GM06990 (cell line): ENCODE measurements at regions not wholly inside any gene's neighbourhood (a gene's known extent, or its start where the extent isn't known, plus 50 kb on each side); places are given as distances from the start of the nearest gene placed in this dataset.

ENCODE experiments used
- DNase-seq: peaks from one replicate; pipeline ENCODE4 v3.0.0-alpha.2; 2011; ENCODE audit not compliant: insufficient read length; ENCODE audit errors: extremely low read depth
- H3K27me3 ChIP-seq: replicated peaks from 2 replicates; pipeline ENCODE4 v1.6.0; 2011; ENCODE audit warnings: low read length; ENCODE audit not compliant: control insufficient read depth, insufficient read depth
- H3K36me3 ChIP-seq: 2 replicates; pipeline ENCODE4 v1.5.1; 2011; ENCODE audit warnings: low read length; ENCODE audit not compliant: control insufficient read depth, insufficient read depth
- H3K4me3 ChIP-seq: replicated peaks from 2 replicates; pipeline ENCODE4 v1.5.1; 2011; ENCODE audit warnings: low read depth, mild to moderate bottlenecking, control low read depth, low read length
- CTCF ChIP-seq: IDR thresholded peaks from 2 replicates; pipeline ENCODE4 v1.5.1; 2011; ENCODE audit warnings: low read length, control low read depth, mild to moderate bottlenecking, inconsistent platforms; ENCODE audit not compliant: insufficient read depth, poor library complexity, severe bottlenecking

DNA sequence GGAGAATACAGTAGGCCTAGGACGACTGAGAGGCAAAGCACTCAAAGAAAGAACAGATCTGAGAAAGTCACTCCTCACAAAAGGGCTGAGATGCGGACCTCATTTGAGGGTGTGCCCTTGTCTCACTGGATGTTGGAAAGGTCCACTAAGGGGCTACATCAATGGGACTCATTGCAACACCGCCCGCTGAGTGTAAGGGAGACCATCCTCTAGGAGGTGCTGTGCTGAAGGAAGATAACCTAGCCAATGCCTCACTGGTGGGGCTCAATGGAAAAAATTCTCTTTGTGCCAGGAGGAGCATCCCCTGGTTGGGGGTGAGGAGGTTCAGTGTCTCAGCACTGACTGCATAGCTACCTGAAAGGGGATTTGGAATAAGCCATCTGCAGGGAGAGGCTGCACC, 758.7 kb upstream of the CELF2 start:
- no peak for DNase-seq
- Histone ChIP-seq H3K36me3 (no peaks in the 10 kb centered on the region), H3K27me3 (no peaks in the 10 kb centered on the region), H3K4me3 (no peak overlapping the region)
- peak; percentile 12 for TF ChIP-seq CTCF

DNA sequence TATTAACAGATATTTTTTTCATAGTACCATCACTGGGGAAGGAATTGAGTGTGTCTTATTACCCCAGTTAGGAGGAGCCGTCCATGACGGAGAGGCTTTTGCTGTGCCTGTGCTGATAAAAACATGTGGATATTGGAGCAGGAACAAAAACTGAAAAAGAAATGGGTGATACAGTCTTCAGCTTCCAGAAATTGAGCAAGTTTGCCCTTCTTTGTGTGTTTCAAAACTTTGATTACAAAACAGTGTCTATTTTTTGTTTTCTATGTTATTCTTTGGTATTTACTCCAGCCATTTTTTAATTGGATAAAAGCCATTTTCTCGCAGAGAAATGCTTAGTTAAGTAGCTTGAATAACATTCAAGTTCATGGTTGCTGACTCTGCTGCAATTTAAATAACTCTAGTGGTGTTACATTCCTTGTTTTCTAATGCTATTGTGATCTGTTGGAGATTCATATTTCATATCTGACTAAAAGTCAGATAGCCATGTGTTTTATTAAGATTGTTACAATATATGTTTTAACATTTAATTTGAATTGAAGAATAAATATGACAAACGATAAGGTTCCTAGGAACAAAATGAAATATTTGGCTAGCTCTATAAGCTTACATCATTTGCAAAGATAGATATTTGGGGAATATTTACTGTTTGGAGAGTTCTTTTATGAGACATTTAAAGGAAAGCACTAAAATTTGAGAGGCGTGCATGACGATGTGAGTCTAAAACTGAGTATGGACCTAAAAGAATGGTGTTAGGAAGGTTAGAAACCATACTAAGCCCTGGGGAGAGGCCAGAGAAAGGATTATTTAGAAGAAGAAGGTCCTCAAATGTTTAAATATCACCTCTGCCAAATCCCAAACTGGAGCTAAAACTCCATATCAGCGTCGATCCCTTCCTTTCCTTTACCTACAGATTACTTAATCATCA, 747.3 kb upstream of the CELF2 start:
- Histone ChIP-seq H3K27me3 (no peaks in the 10 kb centered on the region), H3K4me3 (no peak overlapping the region), H3K36me3 (no peaks in the 10 kb centered on the region)
- DNase-seq: no peak
- no peak for TF ChIP-seq CTCF

GRCh38 chr10:10271639-10272192, 746.0 kb upstream of the CELF2 start:
- no peak for TF ChIP-seq CTCF
- DNase-seq: no peak
- Histone ChIP-seq H3K36me3 (no peaks in the 10 kb centered on the region), H3K27me3 (no peaks in the 10 kb centered on the region), H3K4me3 (no peak overlapping the region)

GRCh38 chr10:10273661-10274060, 744.0 kb upstream of the CELF2 start:
- DNase-seq: no peak
- TF ChIP-seq CTCF: no peak
- H3K36me3 ChIP-seq: no peaks in the 10 kb centered on the region
- no peaks in the 10 kb centered on the region for H3K27me3 ChIP-seq
- H3K4me3 ChIP-seq: no peak overlapping the region

- Histone ChIP-seq H3K36me3 (no peaks in the 10 kb centered on the region), H3K4me3 (no peak overlapping the region), H3K27me3 (no peaks in the 10 kb centered on the region)
- no peak for DNase-seq
- no peak for TF ChIP-seq CTCF
Measured at GRCh38 chr10:10279906-10280305, 737.8 kb upstream of the CELF2 start.
